ENCODE measurements at regions not wholly inside any gene's neighbourhood (a gene's known extent, or its start where the extent isn't known, plus 50 kb on each side); places are given as distances from the start of the nearest gene placed in this dataset.

GRCh38 chr6:54060286-54060685 is 51.0 kb upstream of the MLIP start:
- DNase-seq: no peak

Data from activated CD4-positive, alpha-beta T cell treated with anti-CD3 and anti-CD28 coated beads, Interleukin-2, amount 50 U/mL, for 48 hours (primary cell).